Vagina (tissue), 2 donors: ENCODE measurements at regions not wholly inside any gene's neighbourhood (a gene's known extent, or its start where the extent isn't known, plus 50 kb on each side); places are given as distances from the start of the nearest gene placed in this dataset.

Experiments
- DNase-seq, 2 donors: peaks; one replicate each; pipeline ENCODE4 v3.0.0-alpha.2; 2017; ENCODE audit errors: extremely low spot score in 2 of 2
- H3K27ac ChIP-seq: fragments of 200-600 bp; sonication (generic); one replicate; pipeline ENCODE4 v1.5.1; 2019
- H3K27me3 ChIP-seq: fragments of 200-600 bp; sonication (generic); one replicate; pipeline ENCODE4 v1.5.1; 2019
- H3K36me3 ChIP-seq, 2 donors: fragments of 200-600 bp; sonication (generic); one replicate each; pipeline ENCODE4 v1.5.1; 2017 to 2019
- H3K4me1 ChIP-seq: fragments of 200-600 bp; sonication (generic); one replicate; pipeline ENCODE4 v1.5.1; 2019
- H3K4me3 ChIP-seq, 2 donors: fragments of 200-600 bp; sonication (generic); 1 replicate in 1 of 2; 2 replicates in 1 of 2; pipeline ENCODE4 v1.5.1; 2016 to 2019
- H3K9me3 ChIP-seq: fragments of 200-600 bp; sonication (generic); one replicate; pipeline ENCODE4 v1.5.1; 2019
- CTCF ChIP-seq, 3 experiments: fragments of 450-650 bp in 2 of 3; fragments of 200-600 bp in 1 of 3; sonication (generic) in 1 of 3; IDR thresholded peaks; one replicate each; pipeline ENCODE4 v1.5.1; 2017 to 2019; ENCODE audit warnings: antibody characterized with exemption in 3 of 3, mild to moderate bottlenecking in 2 of 3, moderate library complexity in 2 of 3
- POLR2A ChIP-seq, 2 donors: fragments of 450-650 bp; IDR thresholded peaks; one replicate each; pipeline ENCODE4 v1.6.1; 2017; ENCODE audit warnings: antibody characterized with exemption in 2 of 2, mild to moderate bottlenecking in 2 of 2, moderate library complexity in 2 of 2
- POLR2AphosphoS5 ChIP-seq, 2 donors: sonication (generic); formaldehyde crosslinking; IDR thresholded peaks; one replicate each; pipeline ENCODE4 v1.9.0; 2017; ENCODE audit warnings: antibody characterized with exemption in 2 of 2, mild to moderate bottlenecking in 2 of 2, low read depth in 1 of 2; ENCODE audit not compliant: insufficient read depth in 1 of 2
- intact Hi-C: fragments of 100-400 bp; cut with DNase I; formaldehyde crosslinking; loops from one replicate; pipeline ENCODE4 v1.15.1; 2023

DNA sequence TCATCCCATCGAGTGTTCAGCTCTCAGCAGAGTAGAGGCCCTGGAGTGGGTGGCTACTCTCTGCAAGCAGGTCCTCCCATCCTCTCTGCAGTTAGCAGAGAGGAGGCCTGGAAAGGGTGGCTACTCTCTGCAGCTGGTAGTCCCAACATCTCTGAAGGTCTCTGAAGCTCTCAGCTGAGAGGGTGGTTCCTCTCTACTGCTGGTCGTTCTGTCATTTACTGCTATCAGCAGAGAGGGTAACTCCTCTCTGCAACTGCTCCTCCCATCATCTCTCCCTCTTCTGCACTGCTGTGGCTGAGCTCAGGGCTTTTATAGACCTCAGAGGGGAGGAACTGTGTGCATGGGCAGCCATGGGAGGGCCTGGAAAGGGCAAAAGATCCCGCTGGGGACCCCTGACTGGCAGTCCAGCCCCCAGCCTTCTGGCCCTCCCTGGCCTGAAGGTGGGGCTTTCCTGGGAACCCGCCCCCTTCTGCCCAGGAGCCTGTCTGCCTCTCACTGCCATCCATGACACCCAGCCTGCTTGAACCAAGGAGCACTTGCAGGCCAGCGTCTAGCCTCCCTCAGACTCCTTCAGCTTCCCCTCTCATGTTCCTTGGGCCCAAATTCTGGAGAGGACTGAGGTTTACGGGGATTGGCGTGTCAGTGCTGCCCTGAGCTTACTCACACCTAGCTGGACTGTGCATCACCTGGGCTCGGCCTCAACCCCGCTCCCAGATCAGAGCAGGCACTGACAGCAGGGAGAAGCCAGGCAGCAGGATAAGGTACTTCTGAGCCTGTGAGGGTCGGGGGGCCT lies 898.3 kb upstream of the NEGR1 start:
- TF ChIP-seq POLR2AphosphoS5 (IDR thresholded peaks at IDR 0.05; ENCODE audit: insufficient read depth in 1 of 2, low read depth in 1 of 2), result no peak
- no peaks in the 10 kb centered on the region for H3K9me3 ChIP-seq
- H3K27ac ChIP-seq, result no peak overlapping the region
- intact Hi-C loops, result no loop called here
- no peaks in the 10 kb centered on the region for H3K4me1 ChIP-seq
- H3K27me3 ChIP-seq, result no peaks in the 10 kb centered on the region
- no peak overlapping the region for H3K4me3 ChIP-seq
- H3K36me3 ChIP-seq, result no peaks in the 10 kb centered on the region
- DNase-seq, result no peak

- intact Hi-C loops, result no loop called here
- Histone ChIP-seq H3K27ac (no peak overlapping the region), H3K9me3 (no peaks in the 10 kb centered on the region), H3K4me1 (no peaks in the 10 kb centered on the region), H3K27me3 (no peaks in the 10 kb centered on the region), H3K36me3 (no peaks in the 10 kb centered on the region), H3K4me3 (no peak overlapping the region)
- TF ChIP-seq POLR2A (IDR thresholded peaks at IDR 0.05), result no peak
- no peak for TF ChIP-seq POLR2AphosphoS5 (IDR thresholded peaks at IDR 0.05; ENCODE audit: insufficient read depth in 1 of 2, low read depth in 1 of 2)
- TF ChIP-seq CTCF (IDR thresholded peaks at IDR 0.05), result no peak
- DNase-seq, result no peak
Measured at GRCh38 chr1:73176902-73177301, 894.6 kb upstream of the NEGR1 start.

DNA sequence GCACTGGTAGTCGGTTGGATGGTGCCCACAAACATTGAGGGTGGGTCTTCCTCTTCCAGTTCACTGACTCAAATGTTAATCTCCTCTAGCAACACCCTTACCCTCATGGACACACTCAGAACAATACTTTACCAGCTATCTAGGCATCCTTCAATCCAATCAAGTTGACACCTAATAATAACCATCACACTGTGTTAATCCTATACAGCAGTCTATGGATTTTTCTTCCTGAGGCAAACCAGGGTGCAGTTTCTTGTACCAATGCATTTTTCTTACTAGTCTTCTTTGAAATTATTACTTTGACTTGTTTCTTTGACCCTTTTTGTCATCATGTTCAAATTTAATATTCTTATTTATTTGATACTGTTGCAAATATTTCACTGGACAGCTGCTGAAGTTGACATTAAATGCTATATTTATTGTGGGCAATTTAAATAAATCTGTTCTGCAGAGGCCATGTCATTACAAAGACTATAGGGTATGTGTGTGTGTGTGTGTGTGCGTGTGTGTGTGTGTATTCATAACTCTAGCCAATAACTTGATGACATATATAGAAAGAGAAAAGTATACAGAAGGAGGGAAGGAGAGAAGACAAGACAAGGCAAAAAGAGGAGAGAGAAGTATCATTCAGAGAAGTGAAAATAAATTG lies 884.8 kb upstream of the NEGR1 start:
- TF ChIP-seq POLR2AphosphoS5 (IDR thresholded peaks at IDR 0.05; ENCODE audit: insufficient read depth in 1 of 2, low read depth in 1 of 2), result no peak
- no peak for TF ChIP-seq POLR2A (IDR thresholded peaks at IDR 0.05)
- TF ChIP-seq CTCF (IDR thresholded peaks at IDR 0.05), result no peak
- no peak overlapping the region for H3K27ac ChIP-seq
- H3K4me1 ChIP-seq, result no peaks in the 10 kb centered on the region
- H3K9me3 ChIP-seq, result no peaks in the 10 kb centered on the region
- no peak for DNase-seq
- H3K4me3 ChIP-seq, result no peak overlapping the region
- H3K36me3 ChIP-seq, result no peaks in the 10 kb centered on the region
- intact Hi-C loops, result no loop called here
- no peaks in the 10 kb centered on the region for H3K27me3 ChIP-seq

- Histone ChIP-seq H3K9me3 (no peaks in the 10 kb centered on the region), H3K27ac (no peak overlapping the region), H3K4me1 (no peaks in the 10 kb centered on the region), H3K36me3 (no peaks in the 10 kb centered on the region), H3K4me3 (no peak overlapping the region), H3K27me3 (no peaks in the 10 kb centered on the region)
- TF ChIP-seq CTCF (IDR thresholded peaks at IDR 0.05) (no peak), POLR2A (IDR thresholded peaks at IDR 0.05) (no peak), POLR2AphosphoS5 (IDR thresholded peaks at IDR 0.05; ENCODE audit: insufficient read depth in 1 of 2, low read depth in 1 of 2) (no peak)
- intact Hi-C loops, result no loop called here
- DNase-seq, result no peak
Measured at GRCh38 chr1:73162564-73162963, 880.2 kb upstream of the NEGR1 start.

DNA sequence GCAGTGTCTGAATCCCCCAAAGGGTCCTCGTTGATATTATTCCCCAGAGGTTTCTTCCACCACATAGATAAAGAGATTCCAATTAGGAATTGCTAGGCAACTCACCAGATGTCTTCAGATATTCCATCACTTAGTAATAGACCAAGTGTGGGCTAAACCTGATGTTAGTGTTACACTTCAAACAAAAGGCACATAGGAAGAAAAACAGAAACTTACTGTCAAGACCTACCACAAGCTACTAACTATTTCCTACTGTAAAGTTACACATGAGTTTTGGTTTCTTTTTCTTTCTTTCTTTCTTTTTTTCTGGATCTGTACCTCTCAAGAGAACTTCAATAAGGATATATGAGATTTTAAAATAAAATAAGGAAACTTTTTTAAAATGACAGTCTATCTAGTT lies 879.1 kb upstream of the NEGR1 start:
- Histone ChIP-seq H3K4me3 (no peak overlapping the region), H3K27me3 (no peaks in the 10 kb centered on the region), H3K4me1 (no peaks in the 10 kb centered on the region), H3K27ac (no peak overlapping the region), H3K9me3 (no peaks in the 10 kb centered on the region), H3K36me3 (no peaks in the 10 kb centered on the region)
- no peak for DNase-seq
- TF ChIP-seq CTCF (IDR thresholded peaks at IDR 0.05) (no peak), POLR2AphosphoS5 (IDR thresholded peaks at IDR 0.05; ENCODE audit: insufficient read depth in 1 of 2, low read depth in 1 of 2) (no peak), POLR2A (IDR thresholded peaks at IDR 0.05) (no peak)
- intact Hi-C loops, result no loop called here
